ENCODE measurements at regions not wholly inside any gene's neighbourhood (a gene's known extent, or its start where the extent isn't known, plus 50 kb on each side); places are given as distances from the start of the nearest gene placed in this dataset.

GRCh38 chr6:86118271-86118670, 475.6 kb upstream of the SYNCRIP start:
- no peak for TF ChIP-seq CTCF (conservative IDR thresholded peaks at IDR 0.05 in 1 of 2, IDR thresholded peaks at IDR 0.05 in 1 of 2; ENCODE audit: low read depth in 1 of 2, low read length in 2 of 2)
- no peak for TF ChIP-seq EZH2 (IDR thresholded peaks at IDR 0.05; ENCODE audit: low read length, missing control alignments)

Measured in fibroblast of lung (primary cell).